H1 (cell line): ENCODE measurements at regions not wholly inside any gene's neighbourhood (a gene's known extent, or its start where the extent isn't known, plus 50 kb on each side); places are given as distances from the start of the nearest gene placed in this dataset.

Experiments
- CEBPB ChIP-seq: IDR thresholded peaks from 2 replicates; pipeline ENCODE4 v1.6.1; 2012; ENCODE audit warnings: low read depth, low read length
- CREB1 ChIP-seq: IDR thresholded peaks from 2 replicates; pipeline ENCODE4 v1.6.1; 2012; ENCODE audit warnings: inconsistent platforms
- CTCF ChIP-seq, 3 experiments: IDR thresholded peaks; 1 replicate in 2 of 3; 2 replicates in 1 of 3; pipeline versions ENCODE4 v1.5.1 to v1.6.1; 2011; ENCODE audit warnings: low read length in 3 of 3, mild to moderate bottlenecking in 3 of 3, inconsistent platforms in 2 of 3, low read depth in 1 of 3, moderate library complexity in 1 of 3; ENCODE audit not compliant: insufficient read depth in 1 of 3; ENCODE audit errors: control extremely low read depth in 1 of 3
- HDAC6 ChIP-seq: IDR thresholded peaks from one replicate; pipeline ENCODE4 v1.7.1; 2012; ENCODE audit warnings: low read depth, mild to moderate bottlenecking, inconsistent platforms, low read length, moderate library complexity
- MAX ChIP-seq: IDR thresholded peaks from 2 replicates; pipeline ENCODE4 v1.6.1; 2012; ENCODE audit warnings: inconsistent platforms
- NANOG ChIP-seq: IDR thresholded peaks from 2 replicates; pipeline ENCODE4 v1.6.1; 2011; ENCODE audit warnings: low read length, low read depth, mild to moderate bottlenecking, inconsistent platforms; ENCODE audit not compliant: insufficient read depth, poor library complexity, severe bottlenecking
- NRF1 ChIP-seq: IDR thresholded peaks from 2 replicates; pipeline ENCODE4 v1.6.1; 2011; ENCODE audit warnings: mild to moderate bottlenecking, low read depth, low read length, improper control_type of control experiment
- PHF8 ChIP-seq: fragments of 200-600 bp; sonication (generic); conservative IDR thresholded peaks from 2 replicates; pipeline ENCODE4 v1.7.1; 2012; ENCODE audit warnings: low read depth, mild to moderate bottlenecking, inconsistent platforms, low read length, moderate library complexity
- POLR2A ChIP-seq, 2 experiments: IDR thresholded peaks; 1 replicate in 1 of 2; 2 replicates in 1 of 2; pipeline ENCODE4 v1.6.1; 2011; ENCODE audit warnings: low read depth in 2 of 2, low read length in 2 of 2, mild to moderate bottlenecking in 2 of 2; ENCODE audit errors: control extremely low read depth in 1 of 2
- POLR2AphosphoS5 ChIP-seq: IDR thresholded peaks from 2 replicates; pipeline ENCODE4 v1.6.1; 2011; ENCODE audit warnings: low read depth, low read length
- TAF1 ChIP-seq: IDR thresholded peaks from 2 replicates; pipeline ENCODE4 v1.6.1; 2011; ENCODE audit warnings: mild to moderate bottlenecking, low read depth, low read length

GRCh38 chr20:7744411-7744810 is 195.8 kb downstream of the HAO1 start:
- no peak for TF ChIP-seq POLR2A (IDR thresholded peaks at IDR 0.05; ENCODE audit: control extremely low read depth in 1 of 2, low read depth in 2 of 2, low read length in 2 of 2)
- TF ChIP-seq TAF1, result no peak
- TF ChIP-seq CTCF (IDR thresholded peaks at IDR 0.05; ENCODE audit: control extremely low read depth in 1 of 3, insufficient read depth in 1 of 3, low read depth in 1 of 3, low read length in 3 of 3), result no peak
- TF ChIP-seq CEBPB, result no peak
- no peak for TF ChIP-seq HDAC6
- no peak for TF ChIP-seq NANOG
- TF ChIP-seq POLR2AphosphoS5, result no peak
- no peak for TF ChIP-seq NRF1
- TF ChIP-seq CREB1, result no peak
- no peak for TF ChIP-seq PHF8
- TF ChIP-seq MAX, result no peak
